ENCODE measurements at regions not wholly inside any gene's neighbourhood (a gene's known extent, or its start where the extent isn't known, plus 50 kb on each side); places are given as distances from the start of the nearest gene placed in this dataset.

DNA sequence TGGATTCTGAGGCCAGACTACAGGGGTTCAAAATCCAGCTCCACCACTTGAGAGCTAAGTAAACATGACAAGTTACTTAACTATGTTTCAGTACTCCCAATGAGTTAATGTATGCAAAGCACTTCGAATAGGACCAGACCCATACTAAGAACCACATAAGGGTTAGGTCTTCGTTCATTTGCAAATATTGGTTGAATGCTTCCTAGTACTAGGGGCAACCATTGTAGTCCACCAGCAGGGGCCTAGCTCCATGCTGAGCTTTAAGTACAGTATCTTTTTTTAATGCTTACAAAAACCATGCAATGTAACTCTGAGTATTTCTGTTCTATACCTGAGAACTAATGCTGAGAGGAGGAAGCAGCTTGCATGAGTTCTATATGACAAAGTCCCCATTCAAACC is 80.4 kb upstream of the PDE1C start:
- Histone ChIP-seq H3K4me3 (ENCODE audit: low read length) (no peak overlapping the region), H2AFZ (ENCODE audit: low read depth, low read length) (no peak overlapping the region), H3K27me3 (ENCODE audit: insufficient read depth, low read length) (no peaks in the 10 kb centered on the region), H3K9me3 (ENCODE audit: low read length) (no peaks in the 10 kb centered on the region), H3K4me1 (ENCODE audit: insufficient read depth, low read length) (no peaks in the 10 kb centered on the region), H3K36me3 (ENCODE audit: insufficient read depth, low read length) (no peaks in the 10 kb centered on the region)

DNA sequence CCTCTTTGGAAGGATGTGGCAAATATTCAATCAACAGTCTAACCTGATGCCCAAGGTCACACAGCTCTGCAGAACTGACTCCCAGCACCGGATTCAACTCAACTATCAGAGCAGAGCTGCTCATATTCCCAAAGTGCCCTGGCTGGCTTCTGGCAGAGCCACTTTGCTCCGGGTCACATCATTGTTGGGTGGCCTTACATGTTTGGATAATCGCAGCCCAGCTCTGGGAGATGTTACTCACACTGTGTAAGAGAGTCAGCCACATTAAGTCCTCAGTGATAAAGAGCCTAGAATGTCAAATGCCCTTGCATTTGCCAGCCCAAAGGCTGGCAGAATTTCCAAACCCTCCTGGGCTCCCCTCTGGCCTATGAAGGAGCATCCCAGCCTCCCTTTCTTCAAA is 79.8 kb upstream of the PDE1C start:
- Histone ChIP-seq H3K36me3 (ENCODE audit: insufficient read depth, low read length) (no peaks in the 10 kb centered on the region), H3K9me3 (ENCODE audit: low read length) (no peaks in the 10 kb centered on the region), H3K4me1 (ENCODE audit: insufficient read depth, low read length) (no peaks in the 10 kb centered on the region), H3K4me3 (ENCODE audit: low read length) (no peak overlapping the region), H2AFZ (ENCODE audit: low read depth, low read length) (no peak overlapping the region), H3K27me3 (ENCODE audit: insufficient read depth, low read length) (no peaks in the 10 kb centered on the region)

DNA sequence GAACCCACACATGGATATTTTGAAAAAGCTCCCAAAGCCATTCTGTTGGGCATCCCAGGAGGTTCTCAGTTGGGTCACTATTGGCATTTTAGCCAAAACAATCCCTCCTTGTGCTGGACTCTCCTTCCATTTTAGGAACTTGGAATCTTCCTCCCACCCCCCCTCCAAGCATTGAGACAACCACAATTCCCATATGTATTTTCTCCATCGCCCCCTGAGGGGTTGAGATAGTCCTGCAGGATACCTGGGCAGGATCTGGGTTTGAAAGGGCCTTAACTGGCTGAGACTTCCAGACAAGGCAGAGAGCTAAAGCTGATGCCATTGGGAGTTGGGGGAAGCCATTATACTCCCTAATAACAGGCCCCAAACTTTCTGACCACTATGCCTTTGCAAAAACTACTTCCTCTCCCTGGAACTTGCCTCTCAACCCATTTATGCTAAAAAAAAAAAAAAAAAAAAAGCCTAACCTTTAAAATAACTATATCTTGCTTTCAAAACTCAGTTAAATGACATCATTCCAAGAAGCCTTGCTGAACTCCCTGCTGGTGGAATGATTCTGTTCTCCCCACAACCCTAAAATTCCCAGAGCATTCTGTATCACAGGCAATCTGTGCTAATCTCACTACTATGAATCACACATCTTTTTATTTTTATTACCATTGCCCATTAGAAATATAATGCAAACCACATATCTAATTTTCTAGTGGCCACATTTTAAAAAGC is 77.5 kb upstream of the PDE1C start:
- Histone ChIP-seq H2AFZ (ENCODE audit: low read depth, low read length) (no peak overlapping the region), H3K36me3 (ENCODE audit: insufficient read depth, low read length) (no peaks in the 10 kb centered on the region), H3K4me1 (ENCODE audit: insufficient read depth, low read length) (no peaks in the 10 kb centered on the region), H3K9me3 (ENCODE audit: low read length) (no peaks in the 10 kb centered on the region), H3K27me3 (ENCODE audit: insufficient read depth, low read length) (no peaks in the 10 kb centered on the region), H3K4me3 (ENCODE audit: low read length) (no peak overlapping the region)

DNA sequence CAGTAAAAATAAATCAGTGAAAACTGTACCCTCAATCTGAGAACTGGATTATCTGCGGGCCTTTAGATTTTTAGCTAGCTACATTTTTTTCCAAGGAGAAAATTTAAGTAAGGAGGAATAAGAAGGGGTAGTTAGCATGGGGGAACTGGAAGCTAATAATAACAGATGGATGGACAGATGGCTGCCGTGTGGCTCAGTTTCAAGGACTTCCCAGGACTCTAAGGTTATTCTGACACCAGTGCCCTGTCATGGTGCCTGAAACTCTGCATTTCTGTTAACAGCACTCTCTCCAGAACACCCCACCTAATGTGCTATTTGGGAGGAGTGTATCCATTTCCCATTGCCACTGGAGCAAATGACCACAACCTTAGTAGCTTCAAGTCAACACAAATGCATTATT is 75.7 kb upstream of the PDE1C start:
- Histone ChIP-seq H3K9me3 (ENCODE audit: low read length) (no peaks in the 10 kb centered on the region), H3K27me3 (ENCODE audit: insufficient read depth, low read length) (no peaks in the 10 kb centered on the region), H2AFZ (ENCODE audit: low read depth, low read length) (no peak overlapping the region), H3K4me3 (ENCODE audit: low read length) (no peak overlapping the region), H3K4me1 (ENCODE audit: insufficient read depth, low read length) (no peaks in the 10 kb centered on the region), H3K36me3 (ENCODE audit: insufficient read depth, low read length) (no peaks in the 10 kb centered on the region)

DNA sequence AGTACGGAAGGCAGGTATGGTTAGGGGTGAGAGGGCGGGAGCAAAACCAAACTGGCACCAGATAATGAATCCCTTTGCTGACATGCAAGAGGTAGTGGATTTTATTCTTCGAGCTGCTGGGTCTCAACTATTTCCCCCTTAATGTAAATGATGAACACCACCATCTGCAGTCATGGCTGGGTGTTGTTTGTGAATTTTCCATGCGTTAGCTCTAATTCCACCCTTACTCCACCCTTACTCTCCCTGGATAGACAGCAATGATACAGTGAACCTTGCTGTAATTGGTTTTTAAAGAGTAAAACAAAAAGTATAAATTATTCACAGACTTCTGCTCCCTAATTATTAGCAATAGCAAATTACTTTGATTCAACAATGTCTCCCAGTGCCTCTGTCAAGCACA is 74.5 kb upstream of the PDE1C start:
- H2AFZ ChIP-seq (ENCODE audit: low read depth, low read length) = no peak overlapping the region
- no peaks in the 10 kb centered on the region for H3K9me3 ChIP-seq (ENCODE audit: low read length)
- H3K36me3 ChIP-seq (ENCODE audit: insufficient read depth, low read length) = no peaks in the 10 kb centered on the region
- H3K4me3 ChIP-seq (ENCODE audit: low read length) = no peak overlapping the region
- H3K27me3 ChIP-seq (ENCODE audit: insufficient read depth, low read length) = no peaks in the 10 kb centered on the region
- H3K4me1 ChIP-seq (ENCODE audit: insufficient read depth, low read length) = no peaks in the 10 kb centered on the region

DNA sequence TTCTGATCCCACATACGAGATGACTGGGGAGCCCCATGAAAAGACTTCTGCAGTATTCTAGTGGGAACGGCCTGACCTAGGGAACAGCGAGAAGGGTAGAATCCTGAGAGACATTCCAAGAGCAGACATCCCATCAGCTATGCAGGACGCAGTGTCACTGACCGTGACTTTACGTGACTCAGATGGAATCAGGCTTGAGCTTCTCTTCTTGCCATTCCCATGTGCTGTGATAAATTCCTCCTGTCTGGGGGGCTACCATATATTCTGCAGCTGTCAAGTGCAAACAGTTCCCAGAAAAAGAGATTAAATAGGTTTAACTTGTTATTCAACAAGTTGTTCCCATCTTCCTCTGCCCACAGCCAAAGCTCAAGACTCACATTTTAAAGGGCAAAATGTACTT is 73.1 kb upstream of the PDE1C start:
- Histone ChIP-seq H2AFZ (ENCODE audit: low read depth, low read length) (no peak overlapping the region), H3K4me3 (ENCODE audit: low read length) (no peak overlapping the region)

DNA sequence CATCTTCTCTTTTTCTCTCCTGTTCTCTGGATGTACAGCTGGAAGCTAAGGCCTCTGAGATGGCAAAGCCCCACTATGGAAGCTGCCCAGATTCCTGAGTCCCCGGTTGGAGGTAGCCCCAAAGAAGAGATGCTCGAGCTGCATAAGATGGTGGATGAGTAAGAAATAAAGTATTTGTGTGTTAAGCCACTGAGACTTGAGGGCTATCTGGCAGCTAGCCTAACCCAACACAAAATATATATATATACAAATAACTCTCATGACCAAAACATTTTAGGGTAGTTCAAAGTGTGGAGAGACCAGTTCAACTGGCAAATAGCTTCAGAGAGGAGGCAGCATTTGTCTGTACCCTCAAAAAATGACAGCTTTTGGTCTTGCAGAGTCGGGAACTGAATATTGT is 72.4 kb upstream of the PDE1C start:
- Histone ChIP-seq H2AFZ (ENCODE audit: low read depth, low read length) (no peak overlapping the region), H3K4me1 (ENCODE audit: insufficient read depth, low read length) (no peaks in the 10 kb centered on the region), H3K4me3 (ENCODE audit: low read length) (no peak overlapping the region), H3K36me3 (ENCODE audit: insufficient read depth, low read length) (no peaks in the 10 kb centered on the region), H3K9me3 (ENCODE audit: low read length) (no peaks in the 10 kb centered on the region), H3K27me3 (ENCODE audit: insufficient read depth, low read length) (no peaks in the 10 kb centered on the region)

More for the DNA sequence above, 73.1 kb upstream of the PDE1C start:
- no peaks in the 10 kb centered on the region for H3K4me1 ChIP-seq (ENCODE audit: insufficient read depth, low read length)
- H3K9me3 ChIP-seq (ENCODE audit: low read length) = no peaks in the 10 kb centered on the region
- H3K27me3 ChIP-seq (ENCODE audit: insufficient read depth, low read length) = no peaks in the 10 kb centered on the region
- H3K36me3 ChIP-seq (ENCODE audit: insufficient read depth, low read length) = no peaks in the 10 kb centered on the region

DNA sequence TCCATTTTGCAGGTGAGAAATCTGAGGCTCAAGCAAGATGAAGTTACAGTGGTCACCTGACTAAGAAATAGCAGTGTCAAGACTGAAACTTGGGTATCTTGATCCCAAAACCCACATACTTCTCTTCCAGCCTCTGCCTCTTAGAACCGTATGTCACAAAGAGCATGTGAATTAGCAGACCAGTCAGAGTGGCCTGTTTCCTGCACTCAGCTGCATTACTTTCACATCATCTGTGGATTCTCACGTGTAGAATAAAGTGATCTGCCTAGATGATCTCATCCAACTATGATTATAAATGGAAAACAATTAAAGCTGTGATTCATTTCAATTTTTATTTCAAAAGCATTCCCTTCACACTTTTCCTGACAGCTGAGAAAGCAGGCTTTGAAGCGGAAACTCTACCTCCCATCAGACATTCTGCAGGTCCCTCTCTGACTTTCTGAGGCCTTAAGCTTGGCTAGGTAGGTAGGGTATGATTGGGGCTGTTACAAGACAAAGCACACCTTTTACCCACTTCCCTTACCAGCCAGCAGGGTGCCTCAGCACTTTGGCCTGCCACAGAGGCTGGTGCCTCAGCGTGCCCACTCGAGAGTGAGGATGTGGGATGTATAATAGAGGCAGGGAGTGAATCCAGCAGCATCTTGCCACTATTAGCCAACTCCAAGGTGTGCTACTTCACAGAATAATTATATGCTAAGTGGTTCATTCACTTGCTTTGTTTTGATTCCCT is 70.2 kb upstream of the PDE1C start:
- Histone ChIP-seq H3K4me3 (ENCODE audit: low read length) (no peak overlapping the region), H3K36me3 (ENCODE audit: insufficient read depth, low read length) (no peaks in the 10 kb centered on the region), H3K4me1 (ENCODE audit: insufficient read depth, low read length) (no peaks in the 10 kb centered on the region), H2AFZ (ENCODE audit: low read depth, low read length) (no peak overlapping the region), H3K27me3 (ENCODE audit: insufficient read depth, low read length) (no peaks in the 10 kb centered on the region), H3K9me3 (ENCODE audit: low read length) (no peaks in the 10 kb centered on the region)

DNA sequence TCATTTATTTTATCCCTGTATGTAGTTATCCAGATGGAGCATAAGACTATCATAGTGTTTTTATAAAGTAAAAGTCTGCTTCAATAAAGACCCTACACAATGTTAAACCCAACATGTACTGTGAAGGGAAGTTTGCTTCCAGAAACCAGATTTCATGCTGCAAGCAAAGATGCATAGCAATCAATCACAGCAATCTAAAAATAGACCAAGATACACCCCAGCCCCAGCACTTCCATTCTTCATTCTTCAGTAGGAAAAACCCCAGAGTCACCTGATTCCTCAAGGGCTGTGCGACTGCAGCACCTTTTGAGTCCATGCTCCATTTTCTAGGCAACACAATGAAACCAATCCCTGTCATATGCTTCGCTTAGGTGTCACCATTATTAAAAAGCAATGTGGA is 66.9 kb upstream of the PDE1C start:
- Histone ChIP-seq H3K9me3 (ENCODE audit: low read length) (no peaks in the 10 kb centered on the region), H3K27me3 (ENCODE audit: insufficient read depth, low read length) (no peaks in the 10 kb centered on the region), H3K36me3 (ENCODE audit: insufficient read depth, low read length) (no peaks in the 10 kb centered on the region), H3K4me1 (ENCODE audit: insufficient read depth, low read length) (no peaks in the 10 kb centered on the region), H3K4me3 (ENCODE audit: low read length) (no peak overlapping the region), H2AFZ (ENCODE audit: low read depth, low read length) (no peak overlapping the region)

DNA sequence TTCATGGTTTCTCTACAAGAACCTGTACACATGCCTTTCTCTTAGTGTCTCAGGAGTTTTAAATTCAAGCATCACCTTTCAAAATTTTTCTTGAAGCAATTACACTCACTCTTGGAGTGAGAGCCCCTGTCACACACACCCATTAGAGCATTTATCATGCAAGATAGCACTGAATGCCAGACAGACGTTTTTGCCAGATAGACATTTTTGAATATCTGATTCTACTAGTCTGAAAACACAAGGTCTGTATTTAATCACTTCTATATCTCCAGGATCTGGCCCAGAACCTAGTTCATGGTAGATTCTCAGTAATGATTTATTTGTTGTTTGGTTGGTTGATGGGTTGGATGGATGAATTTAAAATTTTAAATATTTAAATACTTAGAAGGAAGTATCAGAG is 60.9 kb upstream of the PDE1C start:
- Histone ChIP-seq H3K27me3 (ENCODE audit: insufficient read depth, low read length) (no peaks in the 10 kb centered on the region), H3K9me3 (ENCODE audit: low read length) (no peaks in the 10 kb centered on the region), H2AFZ (ENCODE audit: low read depth, low read length) (no peak overlapping the region), H3K4me1 (ENCODE audit: insufficient read depth, low read length) (no peaks in the 10 kb centered on the region), H3K36me3 (ENCODE audit: insufficient read depth, low read length) (no peaks in the 10 kb centered on the region), H3K4me3 (ENCODE audit: low read length) (no peak overlapping the region)

DNA sequence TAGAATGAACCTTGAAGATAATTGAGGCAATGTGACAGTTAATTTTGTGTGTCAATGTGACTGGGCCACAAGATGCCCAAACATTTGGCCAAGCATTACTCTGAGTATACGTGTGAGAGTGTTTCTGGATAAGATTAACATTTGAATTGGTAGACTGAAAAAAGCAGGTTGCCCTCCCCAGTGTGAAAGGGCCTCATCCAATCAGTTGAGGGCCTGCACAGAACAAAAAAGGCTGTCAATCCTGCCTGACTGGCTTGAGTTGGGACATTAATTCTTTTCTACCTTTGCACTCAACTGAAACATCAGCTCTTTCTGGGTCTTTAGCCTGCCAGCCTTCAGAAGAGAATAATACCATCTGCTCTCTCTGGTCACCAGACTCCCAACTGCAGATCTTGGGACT is 56.6 kb upstream of the PDE1C start:
- Histone ChIP-seq H3K27me3 (ENCODE audit: insufficient read depth, low read length) (no peaks in the 10 kb centered on the region), H3K36me3 (ENCODE audit: insufficient read depth, low read length) (no peaks in the 10 kb centered on the region), H2AFZ (ENCODE audit: low read depth, low read length) (no peak overlapping the region), H3K9me3 (ENCODE audit: low read length) (no peaks in the 10 kb centered on the region), H3K4me3 (ENCODE audit: low read length) (no peak overlapping the region), H3K4me1 (ENCODE audit: insufficient read depth, low read length) (no peaks in the 10 kb centered on the region)
